ENCODE measurements at regions not wholly inside any gene's neighbourhood (a gene's known extent, or its start where the extent isn't known, plus 50 kb on each side); places are given as distances from the start of the nearest gene placed in this dataset.

- H3K4me3 ChIP-seq (ENCODE audit: low read depth, low read length), result no peak overlapping the region
- no peak for TF ChIP-seq CTCF (IDR thresholded peaks at IDR 0.05; ENCODE audit: borderline replicate concordance, insufficient read depth, low read depth, low read length)
Measured at GRCh38 chr3:87132801-87133200, 94.3 kb upstream of the CHMP2B start.

GRCh38 chr3:87128006-87128405 lies 99.1 kb upstream of the CHMP2B start:
- TF ChIP-seq CTCF (IDR thresholded peaks at IDR 0.05; ENCODE audit: borderline replicate concordance, insufficient read depth, low read depth, low read length), result no peak

GRCh38 chr3:87127281-87127680 lies 99.8 kb upstream of the CHMP2B start:
- no peak for TF ChIP-seq CTCF (IDR thresholded peaks at IDR 0.05; ENCODE audit: borderline replicate concordance, insufficient read depth, low read depth, low read length)

More at GRCh38 chr3:87128006-87128405, 99.1 kb upstream of the CHMP2B start:
- no peak overlapping the region for H3K4me3 ChIP-seq (ENCODE audit: low read depth, low read length)

GRCh38 chr3:87126321-87126720 lies 100.8 kb upstream of the CHMP2B start:
- no peak overlapping the region for H3K4me3 ChIP-seq (ENCODE audit: low read depth, low read length)
- no peak for TF ChIP-seq CTCF (IDR thresholded peaks at IDR 0.05; ENCODE audit: borderline replicate concordance, insufficient read depth, low read depth, low read length)

More at GRCh38 chr3:87127281-87127680, 99.8 kb upstream of the CHMP2B start:
- H3K4me3 ChIP-seq (ENCODE audit: low read depth, low read length), result no peak overlapping the region

GRCh38 chr3:87125116-87125515 lies 102.0 kb upstream of the CHMP2B start:
- TF ChIP-seq CTCF (IDR thresholded peaks at IDR 0.05; ENCODE audit: borderline replicate concordance, insufficient read depth, low read depth, low read length), result no peak
- H3K4me3 ChIP-seq (ENCODE audit: low read depth, low read length), result no peak overlapping the region

GRCh38 chr3:87122766-87123165 lies 104.3 kb upstream of the CHMP2B start:
- no peak for TF ChIP-seq CTCF (IDR thresholded peaks at IDR 0.05; ENCODE audit: borderline replicate concordance, insufficient read depth, low read depth, low read length)

GRCh38 chr3:87121856-87122255 lies 105.3 kb upstream of the CHMP2B start:
- no peak overlapping the region for H3K4me3 ChIP-seq (ENCODE audit: low read depth, low read length)
- TF ChIP-seq CTCF (IDR thresholded peaks at IDR 0.05; ENCODE audit: borderline replicate concordance, insufficient read depth, low read depth, low read length), result no peak

More at GRCh38 chr3:87122766-87123165, 104.3 kb upstream of the CHMP2B start:
- no peak overlapping the region for H3K4me3 ChIP-seq (ENCODE audit: low read depth, low read length)
